ENCODE measurements at regions not wholly inside any gene's neighbourhood (a gene's known extent, or its start where the extent isn't known, plus 50 kb on each side); places are given as distances from the start of the nearest gene placed in this dataset.

- no peak for TF ChIP-seq CTCF (IDR thresholded peaks at IDR 0.05)
- no peak for TF ChIP-seq POLR2AphosphoS5 (IDR thresholded peaks at IDR 0.05)
- TF ChIP-seq POLR2A (IDR thresholded peaks at IDR 0.05) = no peak
Observed at GRCh38 chr12:116490471-116490870, 68.7 kb upstream of the MAP1LC3B2 start.

All from upper lobe of left lung (tissue), 4 donors.